KOPT-K1 (cell line): ENCODE measurements at regions not wholly inside any gene's neighbourhood (a gene's known extent, or its start where the extent isn't known, plus 50 kb on each side); places are given as distances from the start of the nearest gene placed in this dataset.
"Not testable (repeated sequence)": the region's sequence is repeated elsewhere in the genome, so short reads cannot be mapped to it uniquely, and the experiment has no call there.

ENCODE experiments used
- H3K27ac ChIP-seq: fragments of 200-600 bp; sonication (generic); 2 replicates; pipeline ENCODE4 v1.5.1; 2016; ENCODE audit warnings: antibody characterized with exemption, mild to moderate bottlenecking, low read depth, low read length; ENCODE audit not compliant: poor library complexity, severe bottlenecking
- H3K36me3 ChIP-seq: fragments of 200-600 bp; sonication (generic); 2 replicates; pipeline ENCODE4 v1.5.1; 2017; ENCODE audit warnings: antibody characterized with exemption, mild to moderate bottlenecking, low read length, moderate library complexity; ENCODE audit not compliant: insufficient read depth
- H3K9me3 ChIP-seq: fragments of 200-600 bp; sonication (generic); 2 replicates; pipeline ENCODE4 v1.5.1; 2017; ENCODE audit warnings: antibody characterized with exemption, low read length, mild to moderate bottlenecking; ENCODE audit not compliant: insufficient read depth, poor library complexity, severe bottlenecking

GRCh38 chr18:43950062-43950461, 672.8 kb upstream of the SYT4 start:
- peaks cover 7% of the 10 kb centered on the region for H3K9me3 ChIP-seq
- H3K36me3 ChIP-seq: no peaks in the 10 kb centered on the region
- no peak overlapping the region for H3K27ac ChIP-seq

GRCh38 chr18:43952398-43952797, 675.1 kb upstream of the SYT4 start:
- H3K27ac ChIP-seq: no peak overlapping the region
- peaks cover 7% of the 10 kb centered on the region for H3K9me3 ChIP-seq
- H3K36me3 ChIP-seq: no peaks in the 10 kb centered on the region

GRCh38 chr18:43961722-43962121, 684.4 kb upstream of the SYT4 start:
- Histone ChIP-seq H3K27ac (no peak overlapping the region), H3K9me3 (no peaks in the 10 kb centered on the region), H3K36me3 (no peaks in the 10 kb centered on the region)

- Histone ChIP-seq H3K36me3 (no peaks in the 10 kb centered on the region), H3K9me3 (no peaks in the 10 kb centered on the region), H3K27ac (no peak overlapping the region)
Measured at GRCh38 chr18:43964666-43965065, 687.4 kb upstream of the SYT4 start.

GRCh38 chr18:43965691-43966090, 688.4 kb upstream of the SYT4 start:
- Histone ChIP-seq H3K9me3 (no peaks in the 10 kb centered on the region), H3K36me3 (no peaks in the 10 kb centered on the region), H3K27ac (no peak overlapping the region)

GRCh38 chr18:43970656-43971055, 693.4 kb upstream of the SYT4 start:
- Histone ChIP-seq H3K9me3 (no peaks in the 10 kb centered on the region), H3K27ac (no peak overlapping the region), H3K36me3 (no peaks in the 10 kb centered on the region)

GRCh38 chr18:43978174-43978573, 700.9 kb upstream of the SYT4 start:
- Histone ChIP-seq H3K9me3 (no peaks in the 10 kb centered on the region), H3K27ac (no peak overlapping the region)

GRCh38 chr18:43982582-43982981, 698.1 kb upstream of the SETBP1 start:
- Histone ChIP-seq H3K27ac (no peak overlapping the region), H3K36me3 (no peaks in the 10 kb centered on the region), H3K9me3 (no peaks in the 10 kb centered on the region)

More at GRCh38 chr18:43978174-43978573, 700.9 kb upstream of the SYT4 start:
- no peaks in the 10 kb centered on the region for H3K36me3 ChIP-seq

GRCh38 chr18:43987061-43987460, 693.6 kb upstream of the SETBP1 start:
- H3K36me3 ChIP-seq, H3K27ac ChIP-seq: not testable (repeated sequence)

GRCh38 chr18:43992741-43993140, 687.9 kb upstream of the SETBP1 start:
- Histone ChIP-seq H3K27ac (no peak overlapping the region), H3K36me3 (no peaks in the 10 kb centered on the region), H3K9me3 (no peaks in the 10 kb centered on the region)

More at GRCh38 chr18:43987061-43987460, 693.6 kb upstream of the SETBP1 start:
- H3K9me3 ChIP-seq: not testable (repeated sequence)

GRCh38 chr18:43994381-43994780, 686.3 kb upstream of the SETBP1 start:
- no peak overlapping the region for H3K27ac ChIP-seq
- no peaks in the 10 kb centered on the region for H3K36me3 ChIP-seq
- H3K9me3 ChIP-seq: no peaks in the 10 kb centered on the region

GRCh38 chr18:44013871-44014270, 666.8 kb upstream of the SETBP1 start:
- Histone ChIP-seq H3K27ac (no peak overlapping the region), H3K9me3 (no peaks in the 10 kb centered on the region), H3K36me3 (no peaks in the 10 kb centered on the region)

GRCh38 chr18:44025421-44025820, 655.3 kb upstream of the SETBP1 start:
- H3K9me3 ChIP-seq: no peaks in the 10 kb centered on the region
- no peaks in the 10 kb centered on the region for H3K36me3 ChIP-seq
- no peak overlapping the region for H3K27ac ChIP-seq

GRCh38 chr18:44028109-44028508, 652.6 kb upstream of the SETBP1 start:
- no peaks in the 10 kb centered on the region for H3K36me3 ChIP-seq
- no peak overlapping the region for H3K27ac ChIP-seq
- H3K9me3 ChIP-seq: no peaks in the 10 kb centered on the region

- no peaks in the 10 kb centered on the region for H3K9me3 ChIP-seq
- H3K36me3 ChIP-seq: no peaks in the 10 kb centered on the region
- H3K27ac ChIP-seq: no peak overlapping the region
Measured at GRCh38 chr18:44031063-44031462, 649.6 kb upstream of the SETBP1 start.

- H3K27ac ChIP-seq: no peak overlapping the region
- no peaks in the 10 kb centered on the region for H3K36me3 ChIP-seq
- no peaks in the 10 kb centered on the region for H3K9me3 ChIP-seq
Measured at GRCh38 chr18:44033144-44033701, 647.5 kb upstream of the SETBP1 start.
